ENCODE measurements at regions not wholly inside any gene's neighbourhood (a gene's known extent, or its start where the extent isn't known, plus 50 kb on each side); places are given as distances from the start of the nearest gene placed in this dataset.

DNA sequence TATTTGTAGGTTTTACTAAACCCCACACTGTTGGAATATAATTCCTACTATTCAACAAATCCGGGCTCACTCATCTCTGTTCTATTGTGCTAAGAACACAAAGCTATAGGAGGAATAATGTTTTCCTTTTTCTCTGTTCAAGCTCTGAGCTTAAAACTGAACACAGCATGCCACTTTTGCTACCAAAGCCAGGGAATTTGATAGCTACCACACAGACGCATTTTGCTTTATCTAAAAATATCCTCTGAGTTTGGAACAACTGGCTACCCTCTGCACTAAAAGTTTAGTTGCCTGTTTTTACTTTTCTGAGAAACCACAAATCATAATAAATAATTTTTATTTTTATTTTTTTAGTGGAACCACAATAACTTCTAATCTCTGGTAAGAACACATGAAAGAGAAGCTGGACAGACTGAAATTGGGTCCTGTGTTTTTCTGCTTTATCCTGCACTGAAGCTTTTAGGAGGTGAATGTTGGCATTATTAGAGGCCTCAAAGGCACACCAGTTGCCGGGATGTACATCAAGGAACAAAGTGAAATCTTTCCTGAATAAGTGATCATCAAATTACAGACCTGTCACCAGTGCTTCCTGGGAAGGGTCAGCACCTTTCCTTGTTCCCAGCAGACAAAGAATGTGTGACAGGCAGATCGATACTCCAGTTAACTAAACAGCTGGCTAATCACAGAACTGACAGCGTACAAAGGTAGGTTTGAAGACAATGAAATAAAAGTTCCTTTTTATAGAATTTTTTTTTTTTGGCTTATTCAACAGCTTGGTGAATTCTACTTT lies 523.2 kb upstream of the TENM4 start:
- DNase-seq, result no peak

DNA sequence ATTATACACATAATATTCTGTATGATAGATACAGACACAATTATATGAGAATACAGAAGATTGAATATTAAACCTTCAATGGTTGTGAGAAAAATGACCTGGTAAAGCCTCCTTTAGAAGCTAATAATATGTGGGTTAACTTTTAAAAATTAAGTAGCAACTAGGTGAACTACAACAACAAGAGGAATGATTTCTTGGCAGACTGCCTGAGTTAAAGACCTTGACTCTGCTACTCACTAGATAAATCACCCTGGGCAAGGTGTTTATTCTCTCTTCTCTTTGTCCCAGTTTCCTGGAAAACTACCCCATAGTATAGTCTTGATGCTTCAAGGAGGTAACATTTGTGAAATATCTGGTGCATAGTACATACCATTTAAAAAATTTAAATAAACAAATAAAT lies 519.6 kb upstream of the TENM4 start:
- DNase-seq, result no peak

DNA sequence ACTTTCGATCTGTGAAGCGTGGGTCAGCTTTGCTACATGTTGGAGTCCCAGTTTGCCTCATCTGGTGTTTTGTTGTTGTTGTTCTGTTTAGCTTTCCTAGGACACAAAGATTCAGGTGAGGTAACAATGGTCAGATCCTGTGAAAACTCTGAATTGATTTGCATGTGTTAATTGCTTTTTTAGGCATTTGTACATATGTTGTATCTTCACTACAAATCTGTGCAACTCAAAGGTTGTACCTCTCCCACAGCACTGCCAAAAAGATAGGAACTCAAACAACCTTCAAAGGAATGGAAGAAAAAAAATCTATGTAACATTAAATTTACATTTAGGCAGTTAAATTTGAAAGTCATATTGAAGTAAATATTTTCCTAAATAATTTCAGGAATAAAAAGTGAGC lies 518.5 kb upstream of the TENM4 start:
- DNase-seq, result no peak

DNA sequence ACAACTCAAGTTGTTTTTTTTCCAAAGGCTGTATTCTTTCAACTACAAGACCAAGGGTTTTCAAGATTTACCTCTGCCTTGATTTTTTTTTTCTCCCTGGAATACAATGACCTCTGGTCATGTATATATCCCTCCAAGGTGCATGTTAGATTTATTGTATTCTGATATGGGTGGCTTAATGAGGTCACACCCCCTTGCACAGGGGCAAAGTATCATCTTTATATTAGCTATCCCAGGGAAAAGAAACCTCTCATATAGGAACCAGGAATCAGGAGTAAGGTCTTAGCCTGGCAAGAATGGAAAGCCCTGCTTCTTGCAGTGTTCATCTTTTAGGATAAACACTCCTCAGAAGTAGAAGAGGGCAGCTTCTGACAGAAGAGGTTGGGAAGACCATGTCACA lies 516.9 kb upstream of the TENM4 start:
- DNase-seq, result no peak

DNA sequence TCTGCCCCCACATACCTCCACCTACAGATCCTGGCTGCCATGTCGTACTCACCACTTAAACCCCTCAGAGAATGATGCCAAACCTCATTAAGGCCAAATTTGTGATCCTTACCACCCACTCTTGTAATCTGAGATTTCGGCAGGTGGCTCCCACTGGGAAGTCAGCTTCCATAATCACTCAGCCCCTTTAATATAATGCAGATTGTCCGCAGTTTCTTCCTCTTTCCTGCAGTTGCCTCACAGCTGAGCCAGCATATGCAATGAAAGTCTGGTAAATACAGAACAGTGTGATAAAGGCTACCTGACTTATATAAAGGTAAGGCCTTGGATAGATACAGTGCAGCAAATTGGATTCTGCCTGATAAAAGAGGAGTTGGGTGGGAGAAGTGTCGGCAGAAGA lies 515.2 kb upstream of the TENM4 start:
- no peak for DNase-seq

DNA sequence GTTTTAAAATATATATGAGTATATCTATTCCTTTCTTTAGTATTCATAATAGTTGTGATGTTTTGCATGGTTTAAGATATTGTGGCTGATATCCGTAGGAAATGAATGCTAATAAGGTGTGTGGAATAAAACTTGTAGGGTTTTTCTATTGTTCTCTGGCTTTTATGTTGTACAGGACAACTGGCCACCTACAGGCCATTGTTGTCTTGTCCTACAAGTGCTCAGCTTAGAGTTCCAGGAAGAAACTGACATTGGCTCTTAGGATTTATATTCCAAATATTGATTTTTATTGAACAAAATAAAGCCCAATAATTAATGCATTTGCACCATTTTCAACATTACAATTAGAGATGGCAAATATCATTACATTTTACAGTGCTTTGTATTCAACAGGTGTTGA lies 512.8 kb upstream of the TENM4 start:
- no peak for DNase-seq

DNA sequence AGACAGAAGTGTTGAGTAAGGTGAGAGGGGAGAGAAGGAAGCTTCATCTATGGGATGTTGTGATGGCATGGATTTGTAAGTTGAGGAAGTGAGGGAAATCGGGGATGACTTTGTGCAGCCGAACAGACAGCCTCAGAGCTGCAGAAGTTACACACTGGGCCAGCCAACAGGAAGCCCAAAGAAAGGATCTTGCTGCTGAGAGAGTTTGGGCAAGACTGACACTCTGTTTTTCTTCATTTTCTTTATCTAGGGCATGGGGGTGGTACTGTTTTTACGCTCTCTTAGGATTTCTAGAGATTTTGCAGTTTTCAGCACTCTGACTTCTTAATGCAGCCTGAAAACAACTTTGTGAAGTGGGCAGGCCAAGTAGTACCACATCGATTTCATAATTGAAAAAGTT lies 509.9 kb upstream of the TENM4 start:
- DNase-seq, result no peak

DNA sequence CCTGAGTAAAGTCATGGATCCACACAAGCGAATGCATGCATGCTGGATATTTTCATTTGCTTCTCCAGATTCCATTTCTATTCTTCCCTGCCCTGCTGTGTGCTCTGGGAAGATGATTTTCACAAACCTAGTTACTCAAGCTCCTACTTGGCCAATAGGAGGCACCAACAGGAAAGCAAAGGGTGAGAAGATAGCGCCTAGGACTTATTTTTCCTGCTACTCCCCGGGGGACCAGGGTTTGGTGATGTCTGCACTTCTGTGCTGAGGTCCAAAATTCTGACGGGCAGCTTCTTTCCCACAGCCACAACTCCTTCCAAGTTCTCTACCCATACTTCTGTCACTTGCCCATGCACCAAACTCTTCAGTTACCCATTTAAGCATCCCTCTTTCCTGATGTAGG lies 509.3 kb upstream of the TENM4 start:
- DNase-seq, result no peak

DNA sequence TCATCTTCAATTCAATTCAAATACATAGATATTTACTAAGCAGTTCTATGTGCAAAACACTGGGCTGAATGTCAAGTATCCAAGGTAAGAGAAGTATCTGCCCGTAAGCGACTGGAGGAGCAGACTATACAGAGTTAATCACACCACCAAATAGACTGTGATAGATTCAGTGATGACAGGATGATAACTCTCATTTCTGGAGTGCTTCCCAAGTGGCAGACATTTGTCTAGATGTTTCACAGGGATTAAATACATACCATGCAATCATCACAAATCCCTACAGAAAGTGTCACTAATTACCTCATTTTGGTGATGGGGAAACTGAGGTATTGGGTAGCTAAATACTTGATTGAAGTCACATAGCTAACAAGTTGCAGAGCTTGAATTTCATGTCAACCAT lies 508.7 kb upstream of the TENM4 start:
- DNase-seq, result no peak

DNA sequence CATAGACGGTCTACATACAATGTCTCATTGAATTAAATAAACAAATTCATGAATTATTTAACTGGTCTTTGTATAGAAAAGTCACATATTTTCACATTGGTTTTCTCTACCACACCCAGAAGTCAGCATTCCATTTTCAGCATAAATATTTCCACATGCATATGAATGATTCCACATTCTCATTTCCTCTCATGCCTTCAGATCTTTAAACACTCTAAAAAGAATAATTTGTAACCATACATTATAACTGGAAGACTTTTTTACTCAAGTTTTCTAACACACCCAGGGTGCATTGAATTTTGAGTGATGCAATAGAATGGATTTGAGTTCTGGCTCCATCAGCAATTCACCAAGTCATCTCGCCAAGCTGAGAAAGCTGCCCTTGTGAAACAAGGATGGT lies 501.8 kb upstream of the TENM4 start:
- DNase-seq, result no peak

DNA sequence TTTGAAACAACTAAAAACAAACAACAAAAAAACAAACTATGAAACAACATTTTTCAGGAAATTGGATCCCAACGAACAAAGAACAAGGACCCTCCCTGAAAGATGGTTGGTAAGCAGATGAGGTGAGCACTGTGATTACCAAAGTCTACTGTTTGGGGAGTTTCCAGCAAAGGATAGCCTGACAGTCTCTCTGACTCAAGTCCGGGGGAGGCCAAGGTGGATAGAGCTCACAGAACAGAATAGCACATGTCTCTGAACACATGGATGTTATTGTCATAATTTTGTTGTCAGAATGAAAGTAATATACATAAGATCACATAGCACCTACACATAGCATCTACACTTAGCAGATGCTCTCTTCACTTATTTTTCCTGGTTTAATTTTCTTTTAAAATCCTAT lies 501.3 kb upstream of the TENM4 start:
- no peak for DNase-seq

DNA sequence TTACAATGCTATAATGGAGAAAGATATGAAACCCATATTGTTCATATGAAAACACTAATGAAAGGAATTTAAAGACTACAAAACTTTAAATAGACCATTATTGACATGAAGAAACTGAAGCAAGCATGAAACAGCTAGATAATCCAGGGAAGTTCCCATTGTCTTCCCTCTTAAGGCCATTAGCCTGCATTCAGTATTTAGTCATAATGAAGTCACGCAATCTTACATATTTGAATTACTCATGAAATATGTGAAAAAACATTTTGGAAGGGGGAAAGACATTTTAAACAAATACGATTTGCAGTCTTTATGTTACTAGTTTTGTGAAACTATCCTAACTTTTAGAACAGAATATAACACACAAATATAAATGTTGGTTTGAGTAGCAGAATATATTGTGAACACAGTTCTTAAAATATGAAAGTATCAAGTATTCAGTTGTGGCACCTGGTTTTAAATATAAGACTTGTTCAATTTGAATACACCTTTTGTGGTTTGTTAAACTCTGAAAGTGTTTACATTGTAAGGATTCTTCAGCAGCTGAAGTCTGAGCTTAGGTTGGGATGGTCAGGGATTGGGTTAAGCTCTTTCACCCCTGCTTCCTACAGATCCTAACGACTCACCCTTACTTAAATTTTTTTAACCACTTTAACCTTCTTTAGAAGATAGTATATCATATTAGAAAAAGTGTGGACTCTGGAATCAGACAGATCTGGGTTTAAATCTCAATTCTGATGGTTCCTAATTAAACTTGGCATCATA lies 500.3 kb upstream of the TENM4 start:
- no peak for DNase-seq

DNA sequence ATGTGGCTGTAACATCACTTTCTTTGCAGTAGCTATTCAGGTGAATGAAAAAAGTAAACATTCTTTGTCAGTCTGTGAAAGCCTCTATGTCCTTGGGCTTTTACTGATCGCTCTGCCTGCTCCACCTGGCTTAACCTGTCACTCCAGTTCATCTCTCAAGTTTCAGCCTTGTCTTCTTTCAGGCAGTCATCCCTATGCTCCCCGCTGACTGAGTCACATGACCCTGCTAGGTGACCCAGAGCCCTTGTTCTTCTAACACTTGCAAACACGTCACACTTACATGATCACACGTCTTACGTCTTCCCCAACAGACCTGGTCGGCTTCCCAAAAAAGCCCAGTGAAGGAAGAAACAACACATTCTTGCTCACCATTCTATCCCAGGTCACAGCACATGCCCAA lies 499.3 kb upstream of the TENM4 start:
- DNase-seq, result no peak

DNA sequence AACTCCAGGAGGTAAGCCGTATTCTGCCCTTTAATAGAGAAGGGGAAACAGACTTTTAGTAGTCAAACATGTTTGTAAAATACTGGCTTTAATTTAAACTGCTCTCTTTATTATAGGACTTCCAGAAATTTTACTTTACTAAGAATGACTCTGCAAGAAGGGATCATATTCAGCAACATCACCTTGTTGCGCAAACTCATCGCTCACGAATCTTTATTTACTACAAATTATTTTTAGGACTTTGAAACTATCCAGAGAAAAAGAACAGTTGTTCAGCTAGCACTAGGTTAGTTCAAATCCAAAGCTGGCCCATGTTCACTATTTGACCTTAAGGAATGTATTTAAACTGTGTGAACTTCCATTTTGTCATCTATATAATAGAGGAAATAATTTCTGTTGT lies 498.3 kb upstream of the TENM4 start:
- DNase-seq, result no peak

DNA sequence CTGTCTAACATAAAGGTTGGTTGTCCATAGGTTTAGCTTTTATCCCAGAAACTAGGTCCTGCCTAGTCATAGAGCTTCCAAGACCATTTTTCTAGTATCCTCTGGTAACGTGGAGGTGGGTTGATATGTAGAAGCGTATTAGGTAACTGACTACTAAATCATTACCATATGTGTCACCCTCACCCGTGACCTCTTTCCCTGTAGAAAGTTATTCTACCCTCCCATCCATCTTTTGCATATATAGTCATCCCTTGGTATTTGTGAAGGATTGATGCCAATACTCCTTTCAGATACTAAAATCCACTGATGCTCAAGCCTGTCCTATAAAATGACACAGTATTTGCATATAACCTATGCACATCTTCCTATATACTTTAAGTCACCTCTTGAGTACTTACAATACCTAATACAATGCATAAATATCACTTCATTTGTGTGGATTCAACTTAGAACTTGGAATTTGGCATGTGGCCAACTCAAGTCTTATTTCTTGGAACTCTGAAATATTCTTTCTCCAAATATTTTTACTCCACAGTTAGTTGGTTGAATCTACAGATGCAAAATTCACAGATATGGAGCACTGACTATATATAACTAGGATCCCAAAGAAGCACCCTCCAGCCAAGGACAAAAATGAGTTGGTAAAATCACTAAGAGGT lies 497.0 kb upstream of the TENM4 start:
- DNase-seq, result no peak

DNA sequence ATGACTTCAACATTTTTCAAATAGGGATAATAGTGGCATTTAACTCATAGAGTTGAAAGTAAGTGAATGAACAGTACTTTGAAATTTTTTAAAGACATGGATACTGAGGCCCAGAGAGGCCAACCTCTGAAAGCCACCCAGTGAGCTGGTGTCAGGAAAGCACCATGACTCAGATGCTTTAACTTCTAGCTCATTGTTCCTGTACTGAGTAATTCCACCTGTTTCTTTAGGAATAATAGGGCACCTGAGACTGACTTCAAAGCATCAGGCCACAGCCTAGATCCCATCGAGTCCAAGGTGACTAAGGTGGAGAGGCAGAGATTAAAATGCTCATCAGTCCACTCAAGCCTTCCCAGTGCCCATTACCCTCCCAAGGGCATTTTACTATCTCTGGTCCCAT lies 491.8 kb upstream of the TENM4 start:
- DNase-seq, result no peak

DNA sequence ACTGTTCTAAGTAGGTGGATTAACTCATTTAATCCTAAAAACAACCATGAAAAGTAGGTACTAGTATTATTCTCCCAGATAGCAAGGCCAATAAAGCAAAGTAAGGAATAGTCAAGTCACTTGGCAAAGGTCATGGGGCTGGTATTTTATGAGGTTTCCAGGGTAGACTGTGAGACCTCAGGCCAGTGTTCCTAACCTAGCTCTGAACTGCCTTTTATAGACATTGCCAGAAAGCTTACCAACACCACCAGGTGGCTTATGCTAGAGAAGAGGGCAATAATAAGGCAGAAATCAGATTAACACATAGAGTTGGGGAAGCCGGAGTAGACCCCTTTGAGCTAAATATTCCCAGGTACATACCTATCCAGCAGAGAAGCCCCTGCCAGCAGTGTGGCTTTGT lies 490.9 kb upstream of the TENM4 start:
- DNase-seq, result no peak

DNA sequence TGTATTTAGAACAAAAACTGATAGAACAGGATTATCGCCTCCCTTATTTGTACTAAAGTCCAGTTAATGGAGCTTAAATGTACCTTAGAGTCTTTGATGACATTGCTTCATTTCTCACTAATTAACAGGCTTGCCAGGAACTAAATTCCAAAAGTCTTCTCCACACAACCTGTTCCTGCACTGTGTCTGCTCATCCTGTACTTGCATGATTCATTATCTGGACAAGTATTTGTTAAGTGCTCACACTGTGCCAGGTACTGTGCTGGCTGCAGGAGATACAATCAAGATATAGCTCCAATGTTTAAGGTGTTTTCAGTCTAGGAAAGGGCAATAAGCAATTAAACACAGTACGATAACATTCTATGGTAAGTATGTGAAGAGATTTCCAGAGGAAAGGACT lies 485.9 kb upstream of the TENM4 start:
- DNase-seq, result no peak

DNA sequence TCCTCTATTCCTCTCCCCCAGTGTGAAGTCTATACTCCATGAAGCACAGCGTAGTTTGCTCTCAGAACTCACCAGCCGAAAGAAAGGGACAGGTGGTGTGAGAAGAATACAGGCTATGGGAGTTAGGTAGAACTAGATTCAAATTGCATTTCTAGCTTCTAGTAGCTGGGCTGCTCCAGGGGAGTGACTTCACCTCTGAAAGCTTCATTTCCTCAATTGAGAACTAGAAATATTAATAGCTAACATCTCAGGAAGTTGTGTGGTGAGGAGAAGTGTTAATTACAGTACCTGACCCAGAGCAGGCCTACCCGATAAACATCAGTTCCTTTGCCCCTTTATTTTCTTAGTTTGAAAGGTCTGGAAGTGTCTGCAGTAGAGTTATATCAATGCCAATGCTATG lies 484.7 kb upstream of the TENM4 start:
- DNase-seq, result no peak

DNA sequence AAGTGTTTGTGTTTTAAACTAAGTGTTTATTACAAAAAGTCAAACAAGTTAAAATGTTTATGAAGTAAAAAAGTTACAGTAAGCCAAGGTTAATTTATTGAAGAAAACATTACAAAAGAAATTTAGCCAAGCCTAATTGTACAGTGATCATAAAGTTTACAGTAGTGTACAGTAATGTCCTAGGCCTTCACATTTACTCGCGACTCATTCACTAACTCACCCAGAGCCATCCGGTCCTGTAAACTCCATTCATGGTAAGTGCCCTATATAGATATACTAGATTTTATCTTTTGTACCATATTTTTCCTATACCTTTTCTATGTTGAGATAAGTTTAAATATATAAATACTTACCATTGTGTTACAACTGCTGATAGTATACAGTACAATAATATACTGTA lies 481.8 kb upstream of the TENM4 start:
- no peak for DNase-seq

DNA sequence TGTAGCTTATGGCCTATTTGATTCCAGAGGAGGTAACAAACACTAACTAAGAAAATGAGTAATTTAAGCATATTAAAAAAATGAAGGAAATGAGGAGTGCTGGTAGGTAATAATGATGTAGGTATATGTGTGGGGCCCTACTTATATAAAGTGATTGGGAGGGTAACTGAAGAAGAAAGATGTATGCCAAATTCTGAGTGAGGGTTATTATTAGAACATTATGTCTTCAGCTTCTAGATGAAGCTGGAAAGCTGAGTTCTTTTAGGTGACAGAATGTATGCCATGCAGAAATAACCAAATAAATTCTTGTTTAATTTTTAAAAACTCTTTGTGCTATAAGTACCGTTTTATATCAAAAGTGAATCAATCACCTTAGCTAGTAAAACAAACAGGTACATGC lies 479.6 kb upstream of the TENM4 start:
- no peak for DNase-seq

DNA sequence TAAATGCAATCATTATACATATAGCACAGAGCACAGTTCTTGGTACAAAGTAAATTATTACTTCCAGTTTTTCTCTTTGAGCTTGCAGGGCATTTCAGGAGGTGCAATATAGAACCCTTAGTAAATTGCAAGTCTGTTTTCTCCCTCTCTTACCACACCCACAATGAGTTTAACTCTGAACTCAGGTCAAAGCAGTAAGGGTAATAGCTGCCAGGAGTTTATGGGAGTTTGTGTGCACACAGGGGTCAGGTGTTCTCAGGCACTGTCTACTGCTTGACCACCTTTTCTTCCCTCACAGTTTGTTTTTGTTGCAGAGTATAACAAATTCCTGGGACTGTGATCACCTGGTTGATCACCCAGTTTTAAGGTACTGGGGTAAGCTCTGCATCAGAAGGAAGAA lies 478.5 kb upstream of the TENM4 start:
- no peak for DNase-seq

DNA sequence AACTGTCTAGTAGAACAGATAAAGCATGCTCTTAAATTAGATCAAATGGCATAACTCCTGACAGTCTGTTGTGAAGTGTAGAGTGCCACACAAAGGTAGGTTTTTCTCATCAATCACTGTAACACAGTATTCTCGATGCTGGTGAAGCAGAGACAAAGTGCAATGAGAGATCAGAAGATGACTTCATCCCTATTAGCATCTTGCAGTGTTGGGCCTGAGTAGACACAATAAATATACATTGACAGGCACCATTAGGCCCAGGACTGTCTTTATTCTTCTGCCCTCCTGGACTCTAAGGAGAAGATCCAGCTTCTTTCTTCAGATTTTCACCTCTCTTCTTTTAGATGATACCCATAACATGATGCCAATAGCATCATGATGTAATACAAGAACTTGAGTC lies 478.0 kb upstream of the TENM4 start:
- DNase-seq, result no peak

DNA sequence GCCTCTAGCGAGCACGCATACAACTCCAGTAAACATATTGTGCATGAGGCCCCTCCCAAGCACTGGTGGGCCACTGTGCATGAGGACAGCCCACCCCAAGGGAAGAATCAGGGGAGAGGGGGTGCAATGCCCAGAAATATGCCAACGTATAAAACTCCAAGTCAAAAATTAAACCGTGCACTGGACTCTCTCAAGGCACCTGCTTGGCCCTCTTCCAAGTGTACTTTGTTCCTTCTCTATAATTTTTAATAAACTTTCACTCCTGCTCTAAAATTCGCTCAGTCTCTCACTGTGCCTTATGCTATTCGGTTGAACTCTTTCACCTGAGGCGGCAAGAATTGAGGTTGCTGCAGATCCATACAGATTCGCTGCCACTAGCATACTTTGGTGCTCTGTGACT lies 465.3 kb upstream of the TENM4 start:
- DNase-seq, result no peak

Measured in activated effector memory CD4-positive, alpha-beta T cell treated with anti-CD3 and anti-CD28 coated beads, Interleukin-2, amount 50 U/mL, for 16 hours (primary cell).